Gastroesophageal sphincter (tissue), 4 donors: ENCODE measurements at regions not wholly inside any gene's neighbourhood (a gene's known extent, or its start where the extent isn't known, plus 50 kb on each side); places are given as distances from the start of the nearest gene placed in this dataset.

Experiments used
- ATAC-seq: fragments of 150-250 bp; one replicate; pipeline ENCODE4 v1.9.1; 2016; ENCODE audit warnings: mild to moderate bottlenecking, moderate library complexity
- H3K27ac ChIP-seq, 4 donors: fragments of 200-600 bp; sonication (generic) in 3 of 4; 1 replicate in 3 of 4; 2 replicates in 1 of 4; pipeline ENCODE4 v1.5.1; 2016 to 2019
- H3K27me3 ChIP-seq: fragments of 200-600 bp; sonication (generic); one replicate; pipeline ENCODE4 v1.5.1; 2019
- H3K36me3 ChIP-seq, 2 donors: fragments of 200-600 bp; sonication (generic); one replicate each; pipeline ENCODE4 v1.5.1; 2019; ENCODE audit warnings: control low read depth in 1 of 2
- H3K4me1 ChIP-seq, 3 donors: fragments of 200-600 bp; sonication (generic); 1 replicate in 2 of 3; 2 replicates in 1 of 3; pipeline ENCODE4 v1.5.1; 2016 to 2019; ENCODE audit warnings: control low read depth in 2 of 3
- H3K4me3 ChIP-seq, 2 donors: fragments of 200-600 bp; sonication (generic); one replicate each; pipeline ENCODE4 v1.5.1; 2019; ENCODE audit warnings: mild to moderate bottlenecking in 1 of 2, moderate library complexity in 1 of 2
- H3K9me3 ChIP-seq, 3 donors: fragments of 200-600 bp; sonication (generic); one replicate each; pipeline ENCODE4 v1.5.1; 2017 to 2019; ENCODE audit warnings: control low read depth in 2 of 3
- EP300 ChIP-seq: sonication (generic); formaldehyde crosslinking; IDR thresholded peaks from one replicate; pipeline ENCODE4 v1.6.1; 2017; ENCODE audit warnings: antibody characterized with exemption, mild to moderate bottlenecking
- POLR2A ChIP-seq, 2 donors: fragments of 450-650 bp; IDR thresholded peaks; one replicate each; pipeline ENCODE4 v1.6.1; 2017; ENCODE audit warnings: antibody characterized with exemption in 2 of 2, mild to moderate bottlenecking in 2 of 2, moderate library complexity in 1 of 2
- POLR2AphosphoS5 ChIP-seq: sonication (generic); formaldehyde crosslinking; IDR thresholded peaks from one replicate; pipeline ENCODE4 v1.6.1; 2017; ENCODE audit warnings: antibody characterized with exemption
- WGBS, 2 donors: methylation state at CpG; one replicate each; pipeline ENCODE4 v1.1.5; 2018; ENCODE audit warnings: low coverage in 1 of 2; 5-methylcytosine and 5-hydroxymethylcytosine counted together
- TF ChIP-seq, protein P1 (sequence below), 4 experiments: fragments of 200-600 bp in 2 of 4; fragments of 450-650 bp in 2 of 4; sonication (generic) in 1 of 4; IDR thresholded peaks; one replicate each; pipeline ENCODE4 v1.5.1; 2017 to 2019; ENCODE audit warnings: antibody characterized with exemption in 4 of 4, mild to moderate bottlenecking in 2 of 4, moderate library complexity in 2 of 4

- WGBS, 2 donors = 73 to 93% methylated on average over 6 to 7 of the region's 11 CpGs
- no peak overlapping the region for H3K27ac ChIP-seq
- H3K4me1 ChIP-seq = no peaks in the 10 kb centered on the region
- TF ChIP-seq, protein P1, sequence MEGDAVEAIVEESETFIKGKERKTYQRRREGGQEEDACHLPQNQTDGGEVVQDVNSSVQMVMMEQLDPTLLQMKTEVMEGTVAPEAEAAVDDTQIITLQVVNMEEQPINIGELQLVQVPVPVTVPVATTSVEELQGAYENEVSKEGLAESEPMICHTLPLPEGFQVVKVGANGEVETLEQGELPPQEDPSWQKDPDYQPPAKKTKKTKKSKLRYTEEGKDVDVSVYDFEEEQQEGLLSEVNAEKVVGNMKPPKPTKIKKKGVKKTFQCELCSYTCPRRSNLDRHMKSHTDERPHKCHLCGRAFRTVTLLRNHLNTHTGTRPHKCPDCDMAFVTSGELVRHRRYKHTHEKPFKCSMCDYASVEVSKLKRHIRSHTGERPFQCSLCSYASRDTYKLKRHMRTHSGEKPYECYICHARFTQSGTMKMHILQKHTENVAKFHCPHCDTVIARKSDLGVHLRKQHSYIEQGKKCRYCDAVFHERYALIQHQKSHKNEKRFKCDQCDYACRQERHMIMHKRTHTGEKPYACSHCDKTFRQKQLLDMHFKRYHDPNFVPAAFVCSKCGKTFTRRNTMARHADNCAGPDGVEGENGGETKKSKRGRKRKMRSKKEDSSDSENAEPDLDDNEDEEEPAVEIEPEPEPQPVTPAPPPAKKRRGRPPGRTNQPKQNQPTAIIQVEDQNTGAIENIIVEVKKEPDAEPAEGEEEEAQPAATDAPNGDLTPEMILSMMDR (IDR thresholded peaks at IDR 0.05) = no peak
- TF ChIP-seq EP300 = no peak
- TF ChIP-seq POLR2AphosphoS5 = no peak
- no peak for TF ChIP-seq POLR2A (IDR thresholded peaks at IDR 0.05)
- no peak for ATAC-seq
- no peaks in the 10 kb centered on the region for H3K36me3 ChIP-seq
- H3K4me3 ChIP-seq = no peak overlapping the region
- no peaks in the 10 kb centered on the region for H3K9me3 ChIP-seq
- peaks cover 29% of the 10 kb centered on the region for H3K27me3 ChIP-seq
These were observed 88.5 kb upstream of the HNF1B start for GRCh38 chr17:37833237-37833859.

GRCh38 chr17:37831986-37832385 is 87.1 kb upstream of the HNF1B start:
- WGBS, 2 donors = 86 to 100% methylated on average over 2 of the region's 2 CpGs
- no peaks in the 10 kb centered on the region for H3K9me3 ChIP-seq
- peaks cover 16% of the 10 kb centered on the region for H3K27me3 ChIP-seq
- H3K4me3 ChIP-seq = no peak overlapping the region
- H3K36me3 ChIP-seq = no peaks in the 10 kb centered on the region
- no peak for TF ChIP-seq POLR2A (IDR thresholded peaks at IDR 0.05)
- TF ChIP-seq EP300 = no peak
- TF ChIP-seq POLR2AphosphoS5 = no peak
- TF ChIP-seq, protein P1 (IDR thresholded peaks at IDR 0.05) = no peak
- no peaks in the 10 kb centered on the region for H3K4me1 ChIP-seq
- no peak overlapping the region for H3K27ac ChIP-seq
- no peak for ATAC-seq

GRCh38 chr17:37831492-37831891 is 86.6 kb upstream of the HNF1B start:
- H3K36me3 ChIP-seq = no peaks in the 10 kb centered on the region
- no peaks in the 10 kb centered on the region for H3K4me1 ChIP-seq
- no peaks in the 10 kb centered on the region for H3K9me3 ChIP-seq
- TF ChIP-seq EP300 = no peak
- TF ChIP-seq, protein P1 (IDR thresholded peaks at IDR 0.05) = no peak
- TF ChIP-seq POLR2AphosphoS5 = no peak
- no peak for TF ChIP-seq POLR2A (IDR thresholded peaks at IDR 0.05)
- WGBS, 2 donors = 86 to 91% methylated on average over 3 to 5 of the region's 5 CpGs
- H3K27me3 ChIP-seq = peaks cover 13% of the 10 kb centered on the region
- H3K4me3 ChIP-seq = no peak overlapping the region
- no peak overlapping the region for H3K27ac ChIP-seq
- ATAC-seq = no peak

- H3K9me3 ChIP-seq = no peaks in the 10 kb centered on the region
- H3K4me3 ChIP-seq = no peak overlapping the region
- H3K36me3 ChIP-seq = no peaks in the 10 kb centered on the region
- H3K27me3 ChIP-seq = peaks cover 7% of the 10 kb centered on the region
- TF ChIP-seq, protein P1 (IDR thresholded peaks at IDR 0.05) = no peak
- no peak for TF ChIP-seq EP300
- no peak for TF ChIP-seq POLR2A (IDR thresholded peaks at IDR 0.05)
- TF ChIP-seq POLR2AphosphoS5 = no peak
- no peaks in the 10 kb centered on the region for H3K4me1 ChIP-seq
- ATAC-seq = no peak
- WGBS, 2 donors = 52 to 76% methylated on average over 3 to 12 of the region's 12 CpGs
- no peak overlapping the region for H3K27ac ChIP-seq
These were observed 85.5 kb upstream of the HNF1B start for GRCh38 chr17:37830151-37830993.
